GM12891 (cell line): ENCODE measurements at regions not wholly inside any gene's neighbourhood (a gene's known extent, or its start where the extent isn't known, plus 50 kb on each side); places are given as distances from the start of the nearest gene placed in this dataset.

Experiments
- PAX5 ChIP-seq: IDR thresholded peaks from 2 replicates; pipeline ENCODE4 v1.6.1; 2011; ENCODE audit warnings: low read length, moderate library complexity, mild to moderate bottlenecking; ENCODE audit not compliant: insufficient read depth, severe bottlenecking
- POLR2A ChIP-seq: IDR thresholded peaks from 2 replicates; pipeline ENCODE4 v1.6.1; 2011; ENCODE audit warnings: low read depth, low read length, control low read depth
- POLR2AphosphoS5 ChIP-seq: IDR thresholded peaks from 2 replicates; pipeline ENCODE4 v1.6.1; 2011; ENCODE audit warnings: low read depth, low read length, control low read depth
- TAF1 ChIP-seq: IDR thresholded peaks from 2 replicates; pipeline ENCODE4 v1.6.1; 2011; ENCODE audit warnings: low read depth, low read length, control low read depth

DNA sequence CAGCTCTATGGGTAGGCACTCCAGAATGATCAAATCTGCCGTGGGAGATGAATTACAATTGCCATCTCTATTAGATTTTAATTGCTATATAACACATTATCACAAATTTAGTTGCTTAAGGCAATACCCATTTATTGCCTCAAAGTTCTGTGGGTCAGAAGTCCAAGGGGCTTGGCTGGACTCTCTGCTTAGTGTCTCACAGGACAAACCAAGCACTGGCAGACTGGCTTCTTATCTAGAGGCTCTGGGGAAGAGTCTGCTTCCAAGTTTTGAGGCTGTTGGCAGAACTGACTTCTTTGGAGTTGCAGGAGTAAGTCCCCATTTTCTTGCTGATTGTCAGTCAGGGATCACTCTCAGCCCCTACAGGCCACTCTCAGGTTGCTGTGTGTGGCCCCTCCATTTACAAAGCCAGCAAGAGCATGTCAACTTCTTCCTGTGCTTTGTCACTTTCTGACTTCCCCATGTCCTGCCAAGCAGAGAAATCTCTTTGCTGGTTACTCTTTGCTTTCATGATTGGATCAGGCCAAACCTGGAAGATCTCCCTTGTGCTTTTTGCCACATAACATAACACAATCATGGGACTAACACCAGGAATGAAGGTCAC is 93.5 kb upstream of the PRICKLE2 start:
- TF ChIP-seq TAF1: no peak
- no peak for TF ChIP-seq POLR2A
- no peak for TF ChIP-seq POLR2AphosphoS5
- TF ChIP-seq PAX5: no peak
